ENCODE measurements at regions not wholly inside any gene's neighbourhood (a gene's known extent, or its start where the extent isn't known, plus 50 kb on each side); places are given as distances from the start of the nearest gene placed in this dataset.

DNA sequence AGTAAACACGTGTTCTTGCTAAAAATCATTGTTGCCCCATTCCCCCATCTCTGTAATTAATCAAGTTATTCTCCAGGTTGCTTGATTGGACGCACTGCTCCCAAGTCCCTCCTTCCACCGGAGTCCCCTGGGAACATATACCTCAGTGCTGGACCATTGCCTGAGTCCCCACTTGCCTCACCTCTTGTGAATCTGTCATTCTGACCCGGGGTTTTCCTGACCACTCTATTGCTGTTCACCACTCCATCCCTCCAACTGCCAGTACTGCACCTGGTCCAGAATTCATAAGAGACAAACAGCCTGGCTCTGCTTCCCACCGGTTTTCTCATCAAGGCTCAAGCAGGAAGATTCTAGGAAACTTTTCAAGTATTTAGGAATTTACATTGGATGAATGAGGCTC lies 555.9 kb downstream of the VRK1 start:
- DNase-seq (ENCODE audit: low read depth): no peak

DNA sequence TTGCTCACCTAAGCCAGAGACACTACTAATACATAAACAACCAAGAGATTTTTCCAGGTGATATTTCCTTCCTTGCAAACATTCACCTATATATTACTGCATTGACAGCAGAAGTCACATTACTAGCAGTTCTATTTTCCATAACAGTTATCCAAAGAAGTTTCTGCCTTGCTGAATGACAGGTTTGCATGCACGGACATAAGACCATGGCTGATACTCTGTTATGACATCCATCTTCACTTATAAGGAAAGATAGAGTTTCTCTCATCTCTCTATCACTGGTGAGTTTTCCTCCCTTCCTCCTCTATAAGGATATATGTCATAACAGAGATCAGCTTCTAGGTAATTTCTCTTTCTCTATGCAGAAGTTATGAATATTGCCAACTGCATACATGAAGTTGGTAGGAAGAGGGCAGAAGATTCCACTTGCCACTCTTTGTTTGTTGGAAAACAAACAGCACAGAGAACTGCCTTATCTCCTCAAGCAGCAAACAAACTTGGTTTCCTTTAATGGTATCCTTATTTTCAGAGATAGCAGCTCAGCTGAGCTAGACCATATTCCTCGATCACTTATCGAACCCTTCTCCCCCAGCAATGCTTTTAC lies 557.0 kb downstream of the VRK1 start:
- no peak for DNase-seq (ENCODE audit: low read depth)

DNA sequence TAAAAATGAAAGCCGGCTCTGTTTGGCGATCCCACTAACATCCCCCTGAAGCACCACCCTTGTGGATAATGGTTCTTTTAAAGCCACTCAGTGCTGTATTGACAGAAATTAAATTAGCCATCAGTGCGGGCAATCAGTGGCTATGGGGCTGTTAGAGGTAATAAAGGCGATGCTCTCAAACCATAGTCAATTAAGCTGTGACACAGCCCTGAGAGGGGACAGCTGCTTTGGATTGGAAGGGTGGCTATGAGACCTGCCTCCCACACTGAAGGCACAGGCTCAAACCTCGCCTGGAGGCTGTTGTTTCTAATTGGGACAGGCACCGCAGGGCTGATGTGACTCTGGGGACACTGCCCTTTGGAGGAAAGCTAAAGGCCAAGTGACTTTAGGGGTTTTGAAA lies 562.2 kb downstream of the VRK1 start:
- DNase-seq (ENCODE audit: low read depth): no peak

DNA sequence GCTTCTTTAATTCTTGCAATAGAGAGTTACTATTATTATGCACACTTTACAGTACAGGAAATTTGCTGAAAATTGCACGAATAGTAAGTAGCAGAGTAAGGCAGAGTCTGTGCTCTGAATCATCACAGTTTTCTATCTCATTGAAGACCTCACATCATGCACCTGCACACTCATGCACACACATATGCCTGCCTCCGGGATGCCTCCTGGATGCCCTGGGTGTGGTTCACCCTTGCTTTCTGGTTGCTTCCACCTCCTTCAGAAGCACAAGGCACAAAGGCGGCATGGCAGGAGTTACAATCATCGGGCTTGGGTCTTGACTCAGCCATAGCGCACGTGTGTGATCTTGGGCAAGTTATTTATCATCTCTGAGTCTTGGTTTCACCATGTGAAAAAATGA lies 564.0 kb downstream of the VRK1 start:
- no peak for DNase-seq (ENCODE audit: low read depth)

DNA sequence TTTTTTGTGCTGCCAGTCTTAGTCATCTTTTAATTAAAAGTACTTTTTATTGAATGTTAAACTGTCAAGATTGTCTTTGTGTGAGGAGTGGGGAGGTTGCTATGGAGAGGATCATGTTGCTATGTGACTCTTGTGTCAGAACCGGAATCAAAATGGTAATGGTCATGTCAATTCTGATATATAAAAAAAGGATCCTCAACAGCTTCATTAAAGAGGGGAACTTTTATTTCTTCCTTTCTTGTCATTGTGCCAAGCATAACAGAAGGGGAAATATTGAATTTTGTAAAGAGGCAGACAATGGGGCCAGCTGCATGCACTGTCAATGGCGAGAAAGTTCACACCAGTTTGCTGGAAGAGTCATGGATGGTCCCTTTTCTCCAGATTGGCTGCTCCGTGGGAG lies 564.8 kb downstream of the VRK1 start:
- DNase-seq (ENCODE audit: low read depth): no peak

DNA sequence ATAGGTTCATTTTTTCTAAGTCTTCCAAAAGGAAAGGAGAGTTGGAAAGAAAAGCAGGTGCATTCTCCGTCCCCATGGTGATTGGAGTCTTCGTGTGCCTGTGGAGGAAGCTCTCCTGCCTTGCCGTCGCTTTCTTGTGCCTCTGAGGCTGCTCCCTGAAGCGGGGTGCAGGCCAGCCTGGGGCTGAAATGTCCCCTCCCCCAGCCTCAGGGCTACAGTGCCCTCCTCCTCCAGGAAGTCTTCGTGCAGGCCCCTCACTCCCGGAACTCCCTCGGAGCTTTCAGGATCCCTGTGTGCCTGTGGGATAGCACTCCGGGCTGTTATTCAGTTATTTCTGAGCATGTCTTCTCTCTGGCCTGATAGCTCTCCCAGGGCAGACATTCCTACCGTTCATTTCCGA lies 569.2 kb downstream of the VRK1 start:
- DNase-seq (ENCODE audit: low read depth): no peak

DNA sequence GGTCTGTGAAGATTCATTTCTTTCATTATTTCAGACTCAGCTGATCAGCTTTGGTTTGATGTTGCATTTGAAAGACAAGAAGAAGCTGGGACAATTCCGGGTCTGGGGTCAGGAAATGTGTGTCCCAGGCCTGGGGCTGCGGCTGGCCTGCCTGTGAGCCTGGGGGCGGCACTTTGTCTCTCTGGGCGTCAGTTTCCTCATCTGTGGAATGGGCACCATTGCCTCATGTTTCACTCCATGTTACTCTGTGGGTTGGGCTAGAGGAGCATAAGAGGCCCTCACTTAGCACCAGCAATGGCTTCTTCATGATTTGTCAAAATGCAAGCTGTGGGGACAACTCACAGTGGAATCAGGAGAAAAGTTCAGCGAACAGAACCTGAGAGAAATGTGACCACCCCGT lies 570.1 kb downstream of the VRK1 start:
- no peak for DNase-seq (ENCODE audit: low read depth)

DNA sequence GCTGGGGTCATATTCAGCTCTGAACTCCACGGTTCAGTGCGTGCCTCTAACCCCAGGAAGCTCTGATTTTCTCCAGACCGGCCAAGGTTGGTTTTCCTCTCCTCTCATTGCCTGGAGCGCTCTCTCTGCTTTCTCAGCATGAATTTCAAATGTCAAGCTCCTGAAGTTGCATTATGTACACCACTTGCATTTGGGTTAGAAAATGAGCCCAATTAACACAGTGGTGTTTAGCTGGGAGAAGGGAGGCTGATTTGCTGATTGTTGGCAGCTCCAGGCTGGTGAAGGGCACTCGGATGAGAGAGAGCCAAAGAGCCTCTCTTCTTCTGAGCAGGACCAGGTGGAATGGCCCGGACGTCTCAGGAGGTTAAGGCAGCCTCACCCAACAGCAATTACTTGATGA lies 570.9 kb downstream of the VRK1 start:
- DNase-seq (ENCODE audit: low read depth): no peak

DNA sequence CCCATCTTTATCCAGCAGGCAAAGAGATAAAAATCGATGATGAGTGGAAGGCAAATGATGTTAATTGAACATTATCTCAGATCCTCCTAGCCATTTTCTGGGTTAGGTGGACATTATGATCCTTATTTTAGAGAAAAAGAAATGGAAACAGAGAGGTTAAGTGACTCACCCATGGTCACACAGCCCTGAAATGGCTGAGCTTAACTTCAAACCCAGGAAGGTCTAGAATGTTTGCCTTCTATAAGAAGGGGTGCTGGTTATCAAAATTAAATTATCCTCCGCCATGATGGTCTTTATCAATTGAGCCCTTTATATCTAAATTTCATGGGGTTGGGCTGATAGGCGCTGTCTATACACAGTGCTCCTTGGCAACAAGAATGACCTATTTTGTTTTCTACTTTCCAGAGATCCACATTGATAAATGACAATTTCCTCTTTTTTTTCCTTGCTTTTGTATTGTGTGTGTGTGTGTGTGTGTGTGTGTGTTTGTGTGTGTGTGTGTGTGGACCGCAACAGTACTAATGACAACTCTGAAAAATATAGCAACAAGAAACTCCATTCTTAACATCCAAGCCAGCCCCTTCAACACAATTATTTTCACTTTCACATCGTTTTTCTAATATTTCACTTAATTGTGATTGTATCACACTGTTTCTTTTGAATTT lies 571.9 kb downstream of the VRK1 start:
- DNase-seq (ENCODE audit: low read depth): no peak

DNA sequence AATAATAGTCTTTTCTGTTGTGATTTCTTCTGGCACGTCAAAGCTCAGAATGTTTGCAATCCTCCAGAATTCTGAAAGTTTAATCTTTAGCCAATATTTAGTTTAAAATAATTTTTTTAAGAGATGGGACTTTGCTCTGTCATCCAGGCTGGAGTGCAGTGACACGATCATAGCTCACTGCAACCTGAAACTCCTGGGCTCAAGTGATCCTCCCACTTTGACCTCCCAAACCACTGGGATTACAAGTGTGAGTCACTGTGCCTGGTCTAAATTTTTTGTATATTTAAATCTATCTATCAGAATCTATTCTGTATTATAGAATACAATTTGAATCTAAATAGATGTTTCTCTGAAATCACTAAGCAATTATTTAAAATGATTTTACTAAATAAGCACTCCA lies 572.7 kb downstream of the VRK1 start:
- no peak for DNase-seq (ENCODE audit: low read depth)

DNA sequence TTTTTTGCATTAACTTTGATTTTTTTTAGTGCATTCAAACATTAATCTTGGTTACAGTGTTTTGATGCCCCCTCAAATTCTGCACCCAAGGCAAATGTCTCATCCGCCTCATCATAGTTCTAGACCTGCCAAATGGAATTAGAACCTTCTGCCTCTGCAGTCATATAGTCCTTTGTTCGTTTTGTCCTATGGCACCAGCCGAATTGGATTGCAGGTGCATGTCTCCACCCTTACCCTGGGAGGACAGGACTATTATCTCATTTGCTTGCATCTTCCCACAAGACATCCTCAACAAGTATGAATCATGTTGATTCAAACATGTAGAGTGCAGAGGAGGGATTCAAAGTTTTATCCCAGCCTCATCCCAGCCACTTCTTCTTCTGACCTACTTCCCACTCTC lies 579.1 kb downstream of the VRK1 start:
- DNase-seq (ENCODE audit: low read depth): no peak

DNA sequence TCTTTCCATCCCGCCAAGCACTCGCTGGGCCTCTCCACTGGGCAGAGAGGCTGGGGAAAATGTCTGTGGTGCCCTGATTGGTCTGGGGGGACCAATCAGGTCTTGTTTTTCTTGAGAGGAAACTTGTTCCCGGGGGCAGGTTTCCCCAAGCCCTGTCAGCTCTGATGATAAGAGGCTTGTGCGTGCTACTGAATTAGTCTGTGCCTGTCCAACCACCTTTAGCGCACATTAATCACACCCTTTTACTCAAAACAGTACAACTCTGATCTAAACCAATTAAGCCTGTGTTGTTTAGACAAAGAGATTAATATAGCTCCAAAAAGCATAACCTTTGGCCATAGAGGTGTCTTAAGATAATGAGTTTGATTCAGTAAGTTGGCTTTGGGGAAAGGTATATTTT lies 580.4 kb downstream of the VRK1 start:
- no peak for DNase-seq (ENCODE audit: low read depth)

DNA sequence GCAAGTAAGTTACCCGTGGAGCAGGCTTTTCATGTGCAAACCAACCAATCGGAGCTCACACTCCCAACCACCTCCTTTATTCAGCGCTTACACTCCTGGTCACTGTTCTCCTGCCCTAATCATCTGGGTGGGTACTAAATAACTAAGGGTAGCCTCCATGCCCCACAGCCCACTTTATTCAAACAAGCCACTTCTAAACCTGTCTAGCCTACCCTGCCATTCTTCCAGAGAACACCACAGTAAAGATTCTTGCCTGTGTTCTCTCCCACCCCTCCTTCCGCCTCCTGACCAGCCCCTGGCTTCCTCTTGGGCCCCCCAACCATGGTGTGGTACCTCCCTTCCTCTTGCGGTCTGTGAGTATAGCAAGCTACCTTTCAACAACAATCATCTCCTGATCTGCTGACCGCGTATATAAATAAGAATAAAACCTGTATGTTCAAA lies 581.9 kb downstream of the VRK1 start:
- no peak for DNase-seq (ENCODE audit: low read depth)

DNA sequence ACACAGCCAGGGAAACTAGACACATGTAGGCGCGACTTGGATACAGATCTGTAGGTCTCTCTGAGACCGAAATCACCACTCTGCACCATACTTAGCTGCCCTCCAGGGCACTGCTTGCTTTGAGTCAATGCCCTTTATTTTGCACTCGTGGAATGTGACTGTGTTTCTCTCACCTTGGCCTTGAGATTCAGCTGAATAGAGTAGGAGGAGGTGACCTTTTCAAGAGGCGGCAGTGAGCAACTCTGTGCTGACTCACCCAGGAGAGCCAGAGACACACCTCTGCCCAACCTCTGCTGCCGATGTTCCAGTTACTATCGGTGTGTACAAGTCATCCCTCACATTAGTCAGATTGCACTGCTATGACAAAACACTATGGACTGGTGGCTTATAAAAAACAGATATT lies 583.4 kb downstream of the VRK1 start:
- peak; percentile 50 for DNase-seq (ENCODE audit: low read depth)

DNA sequence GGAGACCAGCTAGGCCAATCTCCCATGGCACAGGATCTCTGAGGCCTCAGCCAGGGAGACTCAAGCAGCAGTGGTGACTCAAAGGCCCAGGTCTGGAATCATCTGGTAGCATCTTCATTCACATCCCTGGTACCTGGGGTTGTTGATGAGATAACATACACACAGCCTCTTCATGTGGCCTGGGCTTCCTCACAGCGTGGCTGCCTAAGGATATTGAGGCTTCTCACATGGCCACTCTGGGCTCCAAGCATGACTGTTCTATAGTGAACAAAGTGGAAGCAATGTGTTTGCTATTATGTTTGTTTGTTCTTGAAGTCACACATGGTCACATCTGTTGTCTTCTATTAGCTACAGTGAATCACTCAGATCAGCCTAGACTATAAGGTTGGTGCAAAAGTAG lies 584.1 kb downstream of the VRK1 start:
- DNase-seq (ENCODE audit: low read depth): no peak

DNA sequence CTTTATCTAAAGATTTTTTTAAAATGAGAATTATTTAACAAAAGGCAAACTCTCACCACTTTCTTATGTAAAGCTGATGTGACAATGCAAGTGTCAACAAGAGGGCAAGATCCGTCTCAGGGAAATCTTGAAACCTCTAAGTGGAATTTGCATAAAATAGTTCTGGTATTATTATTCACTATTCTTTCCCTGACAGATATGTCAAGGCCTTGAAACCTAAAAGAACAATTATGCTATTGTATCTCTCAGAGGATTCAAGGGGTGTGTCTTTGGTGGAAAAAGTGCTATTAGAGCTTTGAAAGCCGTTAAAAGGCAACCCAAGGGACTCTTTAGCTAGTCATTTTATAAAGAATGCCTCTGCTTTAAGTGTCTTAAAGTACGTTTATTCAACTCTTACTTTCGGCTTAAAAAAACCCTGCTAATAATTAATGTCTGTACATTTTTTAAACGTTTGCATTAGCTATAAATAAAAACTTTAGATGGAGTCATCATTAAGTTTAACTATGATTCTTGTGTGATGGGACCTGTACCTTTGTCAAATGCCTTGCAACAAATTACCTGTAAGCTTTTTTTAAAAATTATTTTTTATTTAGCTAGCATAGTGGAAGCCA lies 585.5 kb downstream of the VRK1 start:
- no peak for DNase-seq (ENCODE audit: low read depth)

DNA sequence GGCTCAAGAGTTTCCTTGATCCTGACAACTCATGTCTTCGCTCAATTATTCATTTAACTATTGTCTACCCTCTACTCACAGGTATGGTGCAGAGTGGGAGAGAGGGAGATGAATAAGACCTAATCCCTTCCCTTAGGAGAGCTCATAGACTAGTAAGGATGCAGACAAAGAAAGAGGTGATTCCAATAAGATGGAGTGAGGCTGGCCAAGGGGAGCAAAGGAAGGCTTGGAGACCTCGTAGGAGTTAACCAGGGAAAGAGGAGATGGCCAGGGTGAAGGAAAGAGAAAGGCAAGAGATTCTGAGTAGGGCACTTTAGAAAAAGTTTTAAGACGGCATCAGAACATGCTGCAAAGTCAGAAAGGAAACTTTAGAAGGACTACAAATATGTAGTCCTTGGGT lies 588.5 kb downstream of the VRK1 start:
- DNase-seq (ENCODE audit: low read depth): no peak

DNA sequence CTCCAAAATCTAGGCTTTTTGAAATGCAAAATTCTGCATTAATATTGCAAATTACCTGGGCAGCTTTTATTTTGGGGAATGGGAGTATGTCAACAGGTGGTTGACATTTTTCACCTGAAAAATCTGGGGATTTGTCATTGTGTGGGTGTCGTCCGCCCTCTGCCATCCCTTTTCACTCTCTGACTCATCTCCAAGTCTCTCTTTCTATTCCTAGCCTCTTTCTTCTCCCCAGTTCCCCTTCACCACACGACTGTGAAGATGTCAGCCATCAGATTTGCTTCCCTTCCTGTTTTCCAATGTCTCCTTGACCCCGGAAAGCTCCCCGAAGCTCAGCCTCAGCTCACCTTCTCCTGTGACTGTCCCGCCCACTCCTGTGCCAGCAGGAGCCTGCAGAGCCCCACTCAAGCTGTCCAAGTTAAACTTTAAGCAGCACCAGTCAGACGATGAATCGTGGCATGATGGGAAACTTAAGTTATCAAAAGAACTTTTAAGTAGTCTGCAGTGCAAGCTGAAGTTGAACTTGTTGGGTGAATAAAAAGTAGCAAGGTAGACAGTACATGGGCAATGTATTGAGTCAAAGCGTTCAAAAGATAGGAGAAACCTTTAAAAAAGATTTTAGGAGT lies 590.2 kb downstream of the VRK1 start:
- no peak for DNase-seq (ENCODE audit: low read depth)

DNA sequence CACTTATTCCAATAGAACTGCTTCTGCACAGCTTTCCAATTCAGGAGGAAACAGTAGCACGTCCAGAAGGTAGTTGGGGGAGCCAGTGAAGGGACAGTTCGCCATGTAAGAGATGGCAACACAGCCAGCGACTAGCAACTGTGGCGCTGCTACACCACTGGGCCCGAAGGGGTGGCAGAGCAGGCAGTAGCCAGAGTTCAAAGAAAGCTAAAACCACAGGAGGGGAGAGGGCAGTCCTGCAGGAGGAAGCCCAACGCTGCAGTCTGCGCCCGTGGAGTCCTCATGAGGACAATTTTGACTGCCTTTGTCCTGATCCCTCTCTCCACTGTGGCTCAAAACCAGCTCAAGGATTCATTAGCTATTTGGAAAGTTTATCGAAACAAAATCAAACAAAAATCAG lies 591.2 kb downstream of the VRK1 start:
- DNase-seq (ENCODE audit: low read depth): no peak

DNA sequence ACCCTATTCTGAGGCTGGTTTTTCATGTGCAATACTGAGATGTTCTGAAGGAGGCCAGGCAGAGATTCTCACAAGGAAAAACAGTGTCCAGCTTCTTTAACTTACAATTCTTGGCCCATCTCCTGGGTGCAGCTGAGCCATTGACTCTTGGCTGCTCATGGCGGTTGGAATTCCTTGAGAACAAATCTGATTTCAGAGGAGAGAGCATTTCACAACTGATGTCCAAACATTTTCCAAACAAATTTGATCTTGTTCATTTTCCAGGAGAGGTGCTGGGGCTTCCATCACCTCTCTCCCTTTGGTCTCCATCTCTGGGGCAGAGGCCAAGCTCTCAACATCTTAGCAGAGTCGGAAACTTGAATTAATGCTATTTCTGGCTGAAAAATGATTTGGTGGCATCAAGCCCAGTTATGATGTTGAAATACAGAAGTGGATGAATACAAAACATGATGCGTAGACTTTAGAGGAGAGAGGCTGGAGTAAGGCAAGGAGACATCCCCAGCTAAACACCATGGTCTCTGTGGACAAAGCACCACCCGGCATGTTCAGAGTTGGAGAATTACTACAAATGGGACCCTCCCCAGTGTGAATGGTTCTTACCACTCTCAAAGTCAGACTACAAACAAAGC lies 593.0 kb downstream of the VRK1 start:
- DNase-seq (ENCODE audit: low read depth): no peak

DNA sequence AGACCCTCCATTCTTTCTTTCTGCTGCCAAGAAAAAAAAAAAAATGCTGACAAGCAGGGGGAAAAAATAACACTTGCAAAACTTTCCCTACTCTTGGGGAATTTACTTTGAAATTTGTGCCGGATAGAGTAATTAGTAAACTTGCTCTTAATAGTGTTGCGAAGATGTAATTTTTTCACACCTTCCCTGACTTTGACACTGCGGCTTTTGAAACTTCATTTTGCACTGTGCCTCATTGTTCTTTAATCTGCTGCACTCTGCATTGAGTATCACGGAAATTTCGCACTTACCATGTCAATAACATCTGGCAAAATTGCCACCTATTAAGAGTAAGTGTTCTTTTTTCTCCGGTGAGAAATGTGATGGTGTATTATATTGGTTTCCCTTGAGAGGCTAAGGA lies 596.1 kb downstream of the VRK1 start:
- no peak for DNase-seq (ENCODE audit: low read depth)

DNA sequence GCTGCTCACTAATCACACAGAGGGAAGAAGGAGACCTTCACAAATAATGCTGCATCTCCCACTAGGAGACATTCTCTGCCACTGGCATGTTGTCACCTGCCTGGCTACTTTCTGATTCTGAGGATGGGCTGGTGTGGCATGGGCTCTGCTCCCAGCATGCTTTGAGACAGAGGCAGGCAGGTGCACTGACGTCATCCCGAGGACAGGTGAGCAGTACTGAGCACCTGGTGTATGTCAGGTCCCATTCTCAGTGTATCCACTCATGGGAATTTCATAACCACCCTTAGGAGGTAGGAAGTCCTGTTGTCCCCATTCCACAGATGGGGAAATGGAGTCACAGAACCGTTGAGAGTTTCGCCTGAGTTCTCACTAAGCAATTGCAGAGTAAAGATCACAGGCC lies 597.9 kb downstream of the VRK1 start:
- DNase-seq (ENCODE audit: low read depth): no peak

DNA sequence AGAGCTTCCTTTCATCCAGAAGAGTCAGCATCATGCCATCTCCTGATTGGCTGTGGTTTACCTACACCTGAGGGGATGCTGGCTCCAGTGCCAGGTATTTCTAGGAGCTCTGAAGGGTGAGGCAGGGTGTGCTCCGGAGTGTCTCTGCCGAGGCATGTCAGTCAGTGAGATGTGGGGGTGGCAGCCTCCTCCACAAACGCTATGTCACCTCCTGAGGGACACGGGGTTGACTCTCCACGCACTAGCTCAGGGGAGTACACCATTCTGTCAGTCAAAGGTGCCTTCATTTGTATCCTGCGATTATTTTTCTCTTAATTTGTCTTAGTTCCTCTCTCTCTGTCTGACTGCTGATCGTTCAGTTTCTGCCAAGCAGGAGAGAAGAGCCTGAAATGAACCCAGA lies 604.5 kb downstream of the VRK1 start:
- DNase-seq (ENCODE audit: low read depth): no peak
